MM.1S (cell line): ENCODE measurements at regions not wholly inside any gene's neighbourhood (a gene's known extent, or its start where the extent isn't known, plus 50 kb on each side); places are given as distances from the start of the nearest gene placed in this dataset.

Source experiments
- DNase-seq: peaks from one replicate; pipeline ENCODE4 v3.0.0-alpha.2; 2015
- H2AFZ ChIP-seq: fragments of 300-600 bp; sonication (generic); 2 replicates; pipeline ENCODE4 v1.6.0; 2016; ENCODE audit warnings: antibody characterized with exemption, low read length
- H3F3A ChIP-seq: fragments of 300-600 bp; sonication (generic); 2 replicates; pipeline ENCODE4 v1.6.1; 2016; ENCODE audit warnings: mild to moderate bottlenecking, antibody characterized with exemption, low read length, moderate library complexity, mixed read lengths; ENCODE audit not compliant: insufficient read depth
- H3K27ac ChIP-seq: fragments of 300-600 bp; sonication (generic); 2 replicates; pipeline ENCODE4 v1.5.1; 2016; ENCODE audit warnings: mild to moderate bottlenecking, low read length
- H3K27me3 ChIP-seq: fragments of 300-600 bp; sonication (generic); replicated peaks from 2 replicates; pipeline ENCODE4 v1.6.0; 2016; ENCODE audit warnings: low read length; ENCODE audit not compliant: insufficient read depth
- H3K36me3 ChIP-seq: fragments of 300-600 bp; sonication (generic); replicated peaks from 2 replicates; pipeline ENCODE4 v1.6.1; 2016; ENCODE audit warnings: mild to moderate bottlenecking, low read length, mixed read lengths; ENCODE audit not compliant: insufficient read depth
- H3K4me1 ChIP-seq: fragments of 300-600 bp; sonication (generic); 2 replicates; pipeline ENCODE4 v1.6.1; 2016; ENCODE audit warnings: low read length, mixed read lengths
- H3K4me2 ChIP-seq: fragments of 300-600 bp; sonication (generic); 2 replicates; pipeline ENCODE4 v1.6.0; 2016; ENCODE audit warnings: low read depth, low read length
- H3K4me3 ChIP-seq: fragments of 300-600 bp; sonication (generic); 2 replicates; pipeline ENCODE4 v1.5.1; 2016; ENCODE audit warnings: low read length, mixed read lengths
- H3K79me2 ChIP-seq: fragments of 300-600 bp; sonication (generic); 2 replicates; pipeline ENCODE4 v1.6.1; 2016; ENCODE audit warnings: mixed run types, low read length, mixed read lengths
- H3K9ac ChIP-seq: fragments of 300-600 bp; sonication (generic); 2 replicates; pipeline ENCODE4 v1.6.1; 2016; ENCODE audit warnings: low read length, mixed read lengths
- H3K9me2 ChIP-seq: fragments of 300-600 bp; sonication (generic); replicated peaks from 2 replicates; pipeline ENCODE4 v1.6.1; 2016; ENCODE audit warnings: mild to moderate bottlenecking, low read length, mixed read lengths; ENCODE audit not compliant: insufficient read depth
- H3K9me3 ChIP-seq: fragments of 300-600 bp; sonication (generic); replicated peaks from 2 replicates; pipeline ENCODE4 v1.6.1; 2016; ENCODE audit warnings: mild to moderate bottlenecking, low read length, mixed read lengths; ENCODE audit not compliant: insufficient read depth
- H4K20me1 ChIP-seq: fragments of 300-600 bp; sonication (generic); 2 replicates; pipeline ENCODE4 v1.6.1; 2016; ENCODE audit warnings: mild to moderate bottlenecking, low read length, moderate library complexity, mixed read lengths; ENCODE audit not compliant: insufficient read depth
- CTCF ChIP-seq: fragments of 300-600 bp; sonication (generic); IDR thresholded peaks from 2 replicates; pipeline ENCODE4 v1.5.1; 2016; ENCODE audit warnings: antibody characterized with exemption, low read length, mixed read lengths
- EZH2 ChIP-seq: fragments of 300-600 bp; sonication (generic); optimal IDR thresholded peaks from 2 replicates; pipeline ENCODE3; 2017; ENCODE audit warnings: low read depth, mild to moderate bottlenecking, antibody characterized with exemption, low read length, mixed read lengths
- EZH2phosphoT487 ChIP-seq: fragments of 300-600 bp; sonication (generic); IDR thresholded peaks from 2 replicates; pipeline ENCODE4 v1.6.1; 2018; ENCODE audit warnings: antibody characterized with exemption, low read length

GRCh38 chr1:98330224-98330623 is 331.3 kb upstream of the SNX7 start:
- no peak for DNase-seq
- H3K79me2 ChIP-seq: no peaks in the 10 kb centered on the region
- TF ChIP-seq EZH2 (no peak), EZH2phosphoT487 (no peak), CTCF (no peak)

GRCh38 chr1:98328855-98329254 is 332.7 kb upstream of the SNX7 start:
- H3K4me3 ChIP-seq: no peak overlapping the region
- no peaks in the 10 kb centered on the region for H3F3A ChIP-seq
- no peaks in the 10 kb centered on the region for H3K9me3 ChIP-seq
- H3K9me2 ChIP-seq: no peaks in the 10 kb centered on the region
- no peaks in the 10 kb centered on the region for H3K27me3 ChIP-seq
- no peak overlapping the region for H3K4me2 ChIP-seq
- H2AFZ ChIP-seq: no peak overlapping the region
- no peaks in the 10 kb centered on the region for H3K4me1 ChIP-seq
- no peak for DNase-seq
- no peak overlapping the region for H3K9ac ChIP-seq
- H4K20me1 ChIP-seq: no peaks in the 10 kb centered on the region
- TF ChIP-seq CTCF: no peak
- no peak for TF ChIP-seq EZH2phosphoT487
- TF ChIP-seq EZH2: no peak
- no peak overlapping the region for H3K27ac ChIP-seq
- H3K36me3 ChIP-seq: no peaks in the 10 kb centered on the region
- H3K79me2 ChIP-seq: no peaks in the 10 kb centered on the region

More at GRCh38 chr1:98330224-98330623, 331.3 kb upstream of the SNX7 start:
- Histone ChIP-seq H3K36me3 (no peaks in the 10 kb centered on the region), H3K27ac (no peak overlapping the region), H3K4me2 (no peak overlapping the region), H4K20me1 (no peaks in the 10 kb centered on the region), H3K9ac (no peak overlapping the region), H3K4me1 (no peaks in the 10 kb centered on the region), H3K9me2 (no peaks in the 10 kb centered on the region), H3K27me3 (no peaks in the 10 kb centered on the region), H3K9me3 (no peaks in the 10 kb centered on the region), H2AFZ (no peak overlapping the region), H3F3A (no peaks in the 10 kb centered on the region), H3K4me3 (no peak overlapping the region)

DNA sequence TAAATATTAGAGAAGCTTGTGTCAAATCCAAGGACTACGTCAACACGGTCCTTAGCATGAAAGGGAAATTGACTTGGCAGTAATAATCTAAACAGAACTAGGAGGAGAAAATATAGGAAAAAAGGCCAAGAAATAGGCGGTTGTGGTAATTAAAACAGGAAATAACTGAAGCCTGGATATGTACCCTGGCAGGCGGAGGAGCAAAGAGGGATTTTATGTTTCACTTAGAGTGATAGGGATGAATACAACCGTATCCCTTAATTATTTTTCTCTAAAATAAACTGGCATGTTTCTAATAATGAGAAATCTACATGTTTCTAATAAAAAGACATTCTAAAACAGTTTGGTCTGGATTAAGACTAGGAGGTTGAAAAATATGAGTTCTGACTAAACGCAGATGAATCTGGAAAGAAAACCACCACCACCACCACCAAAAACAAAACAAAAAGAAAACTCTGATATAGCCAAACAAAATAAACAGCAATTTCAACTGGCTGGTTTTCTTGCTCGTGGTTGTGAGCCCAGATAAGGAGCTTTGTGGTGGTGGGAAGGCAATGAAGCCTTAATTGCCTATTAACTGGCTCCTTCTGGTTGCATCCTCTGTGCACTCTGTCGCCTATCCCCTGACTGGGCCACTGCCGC is 334.2 kb upstream of the SNX7 start:
- Histone ChIP-seq H3K9me2 (no peaks in the 10 kb centered on the region), H3K4me1 (no peaks in the 10 kb centered on the region), H4K20me1 (no peaks in the 10 kb centered on the region), H3F3A (no peaks in the 10 kb centered on the region), H3K9ac (no peak overlapping the region), H3K9me3 (no peaks in the 10 kb centered on the region), H3K27ac (no peak overlapping the region), H3K4me3 (no peak overlapping the region), H3K4me2 (no peak overlapping the region), H3K27me3 (no peaks in the 10 kb centered on the region), H2AFZ (no peak overlapping the region), H3K36me3 (no peaks in the 10 kb centered on the region), H3K79me2 (no peaks in the 10 kb centered on the region)
- no peak for DNase-seq
- TF ChIP-seq EZH2phosphoT487 (no peak), CTCF (no peak), EZH2 (no peak)
